Right kidney (tissue), 1 donor: ENCODE measurements at regions not wholly inside any gene's neighbourhood (a gene's known extent, or its start where the extent isn't known, plus 50 kb on each side); places are given as distances from the start of the nearest gene placed in this dataset.
A peak's percentile ranks its signal among the peaks of the same experiment; 100 is the strongest.

Experiments used
- DNase-seq: peaks from one replicate; pipeline ENCODE4 v3.0.0-alpha.2; 2016

DNA sequence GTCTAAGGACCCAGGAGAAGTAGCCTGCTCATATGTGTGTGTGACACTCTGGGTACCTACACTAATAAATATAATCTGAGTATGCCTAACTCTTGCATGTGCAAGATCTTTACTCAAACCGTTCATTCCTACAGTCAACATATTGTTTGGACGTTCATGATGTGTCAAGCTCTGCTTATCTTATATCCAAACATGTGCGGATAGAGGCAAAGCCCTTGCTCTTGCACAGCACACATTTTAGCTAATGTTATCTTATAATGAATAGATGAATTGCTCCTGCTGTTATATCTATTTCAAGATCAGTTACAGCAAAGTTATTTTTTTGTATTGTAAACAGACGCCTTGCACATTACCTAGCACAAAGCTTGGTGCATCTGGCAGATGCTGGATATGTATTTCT, 228.4 kb upstream of the FLRT2 start:
- DNase-seq, result no peak

DNA sequence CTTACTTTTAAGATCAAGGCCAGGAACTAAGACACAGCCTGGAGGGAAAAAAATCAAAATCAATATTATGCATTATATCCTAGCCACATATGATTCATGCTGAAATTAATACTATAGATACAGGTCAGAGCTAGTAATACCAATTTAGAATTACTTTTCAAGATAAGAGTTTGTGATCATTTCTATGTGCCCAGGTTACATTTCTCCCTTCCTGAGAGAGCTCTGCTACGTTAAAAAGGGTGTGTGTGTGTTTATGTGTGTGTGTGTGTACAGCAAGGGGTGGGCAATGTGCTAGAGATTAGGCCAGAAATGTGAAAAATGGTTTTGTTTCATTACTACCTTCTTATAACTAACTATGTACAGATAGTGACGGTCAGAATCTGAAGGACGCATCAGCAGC, 223.9 kb upstream of the FLRT2 start:
- DNase-seq, result no peak

DNA sequence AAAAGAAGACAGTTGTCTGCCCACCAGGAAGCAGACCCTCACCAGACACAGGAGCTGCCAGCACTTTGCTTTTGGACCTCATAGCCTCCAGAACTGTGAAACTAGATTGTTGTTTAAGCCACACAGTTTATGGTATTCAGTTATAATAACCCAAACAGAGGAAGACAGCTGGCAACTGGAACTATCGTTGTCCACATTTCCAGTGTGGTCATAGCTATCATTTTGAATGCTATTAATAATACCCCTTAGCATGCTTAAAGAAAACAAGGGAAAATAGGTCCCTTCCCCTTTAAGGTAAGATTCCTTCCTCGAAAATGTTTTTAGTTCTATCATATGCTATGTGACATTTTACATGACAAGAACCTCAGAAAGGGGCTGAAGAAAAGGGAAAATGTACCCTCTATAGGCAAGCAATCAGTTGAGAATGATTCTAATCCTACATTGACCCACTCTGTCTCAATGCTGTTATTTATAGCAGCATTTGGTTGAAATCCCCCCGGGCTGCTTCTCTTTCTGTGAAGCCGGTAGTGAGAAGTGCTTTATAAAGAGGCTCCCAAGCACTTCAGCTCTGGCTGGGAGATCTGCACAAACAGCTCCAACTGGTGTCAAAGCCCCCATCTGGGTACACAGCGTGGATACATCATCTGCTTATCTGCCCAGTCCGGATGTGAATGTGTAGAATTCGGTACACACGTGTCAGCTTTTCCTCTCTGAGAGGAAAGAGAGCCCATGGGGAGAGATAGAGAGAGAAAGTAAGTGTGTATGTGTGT, 221.2 kb upstream of the FLRT2 start:
- DNase-seq, result no peak

DNA sequence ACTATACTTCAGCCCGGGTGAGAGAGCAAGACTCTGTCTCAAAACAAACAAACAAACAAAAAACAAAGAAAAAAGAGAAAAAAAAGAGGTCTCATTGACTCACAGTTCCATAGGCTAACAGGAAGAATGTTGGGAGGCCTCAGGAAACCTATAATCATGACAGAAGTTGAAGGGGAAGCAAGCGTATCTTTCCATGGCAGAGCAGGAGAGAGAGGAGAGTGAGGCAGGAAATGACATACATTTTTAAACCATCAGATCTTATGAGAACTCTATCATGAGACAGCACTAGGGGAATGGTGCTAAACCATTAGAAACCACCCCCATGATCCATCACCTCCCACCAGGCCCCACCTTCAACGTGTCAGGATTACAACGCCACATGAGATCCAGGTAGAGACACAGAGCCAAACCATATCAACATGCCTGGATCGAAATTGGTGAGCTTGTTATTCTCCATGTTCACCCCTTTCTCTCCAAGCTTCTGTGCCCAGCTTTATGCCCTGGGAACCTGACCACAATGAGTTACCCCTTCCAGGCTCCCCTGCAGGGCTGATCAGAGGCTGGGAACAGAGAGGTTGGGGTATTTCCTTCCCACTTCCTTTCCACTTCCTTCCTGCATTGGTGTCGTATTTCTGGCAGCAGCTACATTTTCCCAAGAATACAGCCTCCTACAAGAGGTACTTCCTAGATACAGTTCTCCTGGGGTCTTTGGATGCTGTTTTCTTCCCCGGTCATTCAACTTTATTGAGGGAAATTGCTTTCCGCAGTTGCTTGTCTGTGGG, 219.3 kb upstream of the FLRT2 start:
- no peak for DNase-seq

DNA sequence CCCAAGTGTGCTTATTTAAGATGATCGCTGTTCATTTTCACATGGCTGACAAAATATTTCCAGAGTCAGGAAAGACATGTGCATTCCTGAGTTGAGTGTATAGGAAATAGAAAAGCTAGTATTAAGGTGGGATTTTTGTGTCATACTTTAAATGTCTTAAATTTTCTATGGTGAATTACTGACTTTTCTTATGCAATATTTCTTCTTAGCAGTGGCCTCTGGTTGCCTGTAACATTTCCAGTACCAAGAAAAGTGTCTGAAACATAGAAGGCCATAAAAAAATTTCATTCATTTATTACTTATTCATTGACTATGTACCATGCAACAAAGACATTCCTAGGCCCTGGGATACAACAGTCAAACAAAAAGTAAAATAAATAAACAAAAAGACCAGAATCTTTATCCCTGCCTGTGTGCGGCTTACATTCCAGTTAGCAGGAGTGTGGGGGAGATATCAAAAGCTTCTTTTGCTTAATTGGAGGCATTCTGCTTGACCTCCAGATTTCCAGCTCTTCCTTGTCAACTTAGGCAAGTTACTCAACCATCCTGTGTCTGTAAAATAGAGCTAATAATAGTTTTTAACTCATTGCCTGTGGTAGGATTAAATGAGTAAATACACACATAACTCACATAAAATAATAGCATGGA, 216.3 kb upstream of the FLRT2 start:
- DNase-seq, result no peak

DNA sequence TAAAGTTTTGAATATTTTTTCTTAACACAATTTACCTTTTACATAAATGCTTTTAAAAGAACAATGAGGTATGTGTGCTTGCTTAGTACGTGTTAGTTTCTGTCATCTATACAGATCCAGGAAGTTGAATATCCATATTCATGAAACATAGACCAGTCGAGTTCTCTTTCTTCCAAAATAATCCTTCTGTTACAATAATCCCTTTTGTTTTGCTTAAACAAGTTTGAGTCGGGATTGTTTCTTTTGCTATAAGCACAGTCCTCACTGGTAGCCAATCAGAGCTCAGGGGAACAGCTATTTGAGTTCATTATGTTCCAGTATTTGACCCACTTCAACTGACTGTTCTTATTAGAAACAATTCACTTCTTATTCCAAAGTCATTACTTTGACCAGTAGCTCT, 214.7 kb upstream of the FLRT2 start:
- no peak for DNase-seq

DNA sequence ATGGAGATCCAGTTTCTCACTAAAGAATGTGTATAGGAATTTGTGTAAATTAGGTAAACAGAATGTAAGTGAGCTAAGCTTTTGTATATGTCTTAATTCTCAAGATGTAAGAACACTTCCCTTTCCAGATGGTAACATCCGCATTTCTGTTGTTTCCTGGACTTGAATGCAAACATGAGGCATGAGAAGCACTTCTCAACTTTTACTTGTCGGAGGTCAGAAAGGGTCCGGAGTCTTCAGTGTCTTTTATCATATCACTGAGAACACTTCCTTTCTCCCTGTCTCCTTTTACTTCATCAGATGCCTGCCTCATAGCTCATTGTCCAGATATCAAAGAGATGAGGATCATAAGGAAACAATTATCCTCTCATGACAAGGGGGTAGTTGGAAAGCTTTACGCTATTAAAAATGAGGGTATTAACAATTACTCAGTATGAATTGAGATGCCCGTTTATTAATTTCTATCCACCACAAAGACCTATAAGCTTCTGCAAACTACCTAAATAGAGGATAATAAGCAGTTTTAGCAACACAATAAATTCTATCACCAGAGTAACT, 214.1 kb upstream of the FLRT2 start:
- no peak for DNase-seq

DNA sequence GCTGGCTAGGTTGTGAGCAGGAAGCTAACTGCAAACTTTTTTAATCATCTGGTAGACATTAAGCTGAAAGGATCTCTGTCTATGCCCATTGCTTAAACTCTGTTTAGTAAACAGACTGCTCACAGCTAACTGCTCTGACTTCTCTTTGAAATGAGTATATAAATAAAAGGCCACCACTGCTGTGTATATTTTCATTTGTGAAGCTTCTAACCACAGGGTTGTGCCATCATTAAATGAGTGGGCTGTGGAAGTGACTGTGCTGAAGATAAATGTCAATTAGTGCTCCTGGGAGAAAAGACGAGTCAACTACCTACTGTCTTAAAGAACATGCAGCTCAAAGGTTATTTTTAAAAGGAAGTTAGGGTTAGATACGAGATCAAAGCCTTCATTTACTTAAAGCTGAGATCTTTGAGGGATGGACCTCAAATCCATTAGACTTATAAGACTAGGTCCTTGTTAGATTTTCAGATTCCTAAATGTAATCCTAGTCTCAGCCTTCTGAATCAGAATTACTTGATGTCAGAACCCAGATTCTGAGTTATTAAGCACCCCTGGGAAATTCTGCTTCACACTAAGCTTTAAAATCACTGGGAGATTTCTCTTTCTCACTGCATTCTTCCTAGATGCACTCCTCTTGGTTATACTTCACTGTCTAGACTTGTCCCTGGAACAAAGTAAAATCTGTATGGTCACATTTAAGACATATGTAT, 213.1 kb upstream of the FLRT2 start:
- DNase-seq, result no peak

DNA sequence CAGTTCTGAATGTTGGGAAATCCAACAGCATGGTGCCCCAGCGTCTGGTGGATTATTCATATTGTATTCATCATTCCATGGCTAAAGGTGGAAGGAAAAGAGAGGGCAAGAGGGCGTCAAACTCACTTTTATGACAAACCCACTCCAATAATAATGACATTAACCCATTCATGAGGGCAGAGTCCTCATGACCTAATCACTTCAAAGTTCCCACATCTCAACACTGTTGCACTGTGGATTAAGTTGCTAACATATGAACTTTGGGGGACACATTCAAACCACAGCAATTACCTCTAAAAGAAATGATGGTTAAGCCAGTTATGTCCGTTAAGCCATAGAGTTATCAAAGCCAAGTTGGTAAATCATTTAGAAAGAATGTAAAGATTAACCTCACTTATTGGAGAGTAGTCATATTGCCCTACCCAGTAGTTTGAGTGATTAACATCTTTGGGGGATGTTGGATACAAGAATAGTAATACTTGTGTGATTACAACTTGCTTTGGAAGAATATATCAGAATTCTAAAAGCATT, 212.4 kb upstream of the FLRT2 start:
- DNase-seq, result no peak

DNA sequence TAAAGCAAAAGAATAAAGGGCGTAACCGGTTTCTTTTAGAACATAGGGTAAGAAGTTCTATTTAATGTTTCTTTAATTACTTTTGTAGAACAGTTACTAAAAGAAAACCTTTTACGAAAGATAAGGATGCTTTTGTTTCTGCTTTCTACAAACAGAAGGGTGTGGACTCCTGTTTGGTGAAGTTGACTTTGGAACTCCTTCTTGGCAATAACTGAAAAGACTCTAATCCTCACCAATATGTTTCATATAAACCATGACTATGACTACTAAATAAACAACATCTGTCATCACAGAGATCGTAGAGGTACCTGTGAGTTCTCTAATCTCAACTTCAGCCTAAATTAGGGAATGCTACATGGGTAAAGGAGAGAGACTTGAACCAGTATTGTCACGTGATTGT, 210.8 kb upstream of the FLRT2 start:
- DNase-seq, result no peak

DNA sequence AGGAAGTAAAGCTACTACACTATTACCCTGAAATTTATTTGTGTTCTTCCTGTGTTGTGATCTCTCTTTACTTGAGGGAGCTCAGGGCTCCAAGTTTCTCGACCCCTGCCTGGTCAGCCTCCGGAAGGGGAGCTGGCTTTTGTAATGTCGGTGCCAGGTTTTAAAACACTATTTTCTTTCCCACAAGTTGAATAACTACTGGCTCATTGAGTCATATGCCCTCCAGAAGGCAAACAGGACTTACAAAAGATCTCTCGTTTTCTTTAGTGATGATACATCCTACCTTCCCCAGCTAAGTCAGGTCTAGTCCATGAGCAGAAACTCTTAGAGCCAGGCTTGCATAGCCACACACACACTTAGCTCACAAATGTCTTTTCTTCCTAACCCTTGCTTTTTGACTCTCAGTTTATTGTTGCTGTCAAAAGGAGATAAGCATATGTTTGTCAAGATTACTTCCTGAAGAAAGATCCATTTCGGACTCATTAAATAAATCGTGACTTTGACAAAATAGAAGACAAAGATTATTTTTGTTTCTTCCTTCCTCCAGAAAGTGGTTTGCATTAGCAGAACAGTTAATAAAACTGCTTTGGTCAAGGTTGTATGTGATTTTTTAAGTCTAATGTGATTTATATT, 209.8 kb upstream of the FLRT2 start:
- DNase-seq, result peak; percentile 9

DNA sequence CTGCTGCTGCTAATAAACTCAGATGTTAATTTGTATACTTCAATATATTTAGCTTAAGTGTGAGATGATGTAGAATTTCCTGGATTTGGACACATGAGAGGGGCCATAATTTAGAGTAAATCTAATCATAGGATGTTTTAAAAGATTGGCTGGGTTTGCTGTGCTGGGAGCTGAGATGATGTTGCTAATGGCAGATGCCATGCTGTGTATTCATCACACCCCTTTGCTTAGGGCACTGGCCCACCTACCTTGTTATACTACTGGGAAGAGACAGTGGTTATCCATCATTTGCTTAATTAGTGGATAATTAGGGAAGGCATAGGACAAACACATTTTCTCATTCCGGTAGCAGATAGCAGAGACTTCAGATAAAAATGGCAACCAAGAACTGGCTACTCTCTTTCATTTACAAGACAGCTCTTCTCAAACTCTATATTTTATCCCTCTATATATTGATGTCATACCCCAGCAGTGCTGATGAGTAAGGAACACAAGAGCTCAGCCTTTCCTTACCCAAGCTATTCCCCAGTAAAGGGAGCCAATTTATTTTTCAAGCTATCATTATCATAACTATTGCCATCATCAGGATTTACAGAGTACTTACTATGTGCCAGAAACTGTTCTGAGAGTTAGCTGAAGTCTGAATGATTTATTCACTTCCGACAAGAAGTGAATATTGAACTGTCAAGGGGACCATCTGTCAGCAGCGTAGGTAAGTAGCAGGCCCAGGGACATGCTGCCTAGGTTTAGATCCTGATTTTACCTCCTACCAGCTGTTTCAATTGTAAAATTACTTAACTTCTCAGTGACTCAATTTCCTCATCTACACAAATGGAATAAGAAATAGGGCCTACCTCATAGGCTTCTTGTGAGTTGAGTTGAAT, 204.6 kb upstream of the FLRT2 start:
- DNase-seq, result no peak

DNA sequence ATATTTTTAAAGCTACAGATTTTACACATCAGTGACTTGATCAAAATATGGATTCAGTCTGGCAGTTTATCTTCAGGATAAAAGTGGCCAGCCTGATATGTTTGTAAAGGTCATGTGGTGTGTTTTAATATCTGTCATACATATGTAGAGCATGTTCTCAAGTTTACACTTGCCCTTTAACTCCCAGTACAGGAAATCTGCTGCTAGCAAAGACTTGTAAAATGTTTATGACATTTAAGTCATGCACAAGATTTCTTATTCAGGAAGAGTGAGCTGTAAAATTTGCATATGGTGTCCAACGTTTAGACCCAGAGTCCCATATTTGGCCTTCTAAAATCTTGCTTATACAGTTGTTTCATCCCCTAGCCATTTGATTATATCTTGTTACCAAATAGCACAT, 197.5 kb upstream of the FLRT2 start:
- DNase-seq, result no peak

DNA sequence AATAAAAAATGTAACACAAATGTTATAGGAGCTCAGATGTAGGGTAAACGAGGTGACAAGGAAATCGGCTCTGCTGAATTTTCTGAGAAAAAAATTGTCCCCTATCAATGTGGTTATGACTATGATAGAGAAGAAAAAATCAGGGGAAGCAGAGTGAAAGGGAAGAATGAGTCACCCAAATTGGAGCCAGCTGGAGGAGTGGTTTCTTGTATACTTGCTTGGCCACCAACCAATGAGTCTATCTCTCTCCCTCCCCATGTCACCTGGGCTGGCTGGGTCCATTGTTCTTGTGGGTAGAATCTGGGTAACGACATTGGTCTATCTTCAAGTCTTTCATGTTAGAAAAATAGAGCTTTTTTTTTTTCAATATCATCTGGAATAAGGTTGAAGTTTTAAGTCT, 196.6 kb upstream of the FLRT2 start:
- no peak for DNase-seq

DNA sequence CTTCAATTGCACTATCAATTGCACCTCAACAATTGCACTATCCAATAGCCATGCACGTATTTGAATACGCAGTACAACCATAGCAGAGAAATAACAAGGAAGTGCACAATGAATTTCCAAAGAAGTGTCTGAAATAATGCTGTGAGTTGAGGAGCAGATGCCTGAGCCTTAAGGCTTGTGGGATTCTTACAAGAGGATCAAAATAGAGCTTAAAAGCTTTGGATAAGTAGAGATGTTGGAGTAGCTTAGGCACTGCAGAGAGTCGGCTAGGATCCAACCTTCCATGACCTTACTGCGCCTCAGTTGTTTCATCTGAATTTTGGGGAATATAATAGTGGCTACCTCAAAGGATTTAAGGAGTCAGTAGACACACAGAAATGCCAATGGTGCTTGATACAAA, 196.1 kb upstream of the FLRT2 start:
- no peak for DNase-seq

DNA sequence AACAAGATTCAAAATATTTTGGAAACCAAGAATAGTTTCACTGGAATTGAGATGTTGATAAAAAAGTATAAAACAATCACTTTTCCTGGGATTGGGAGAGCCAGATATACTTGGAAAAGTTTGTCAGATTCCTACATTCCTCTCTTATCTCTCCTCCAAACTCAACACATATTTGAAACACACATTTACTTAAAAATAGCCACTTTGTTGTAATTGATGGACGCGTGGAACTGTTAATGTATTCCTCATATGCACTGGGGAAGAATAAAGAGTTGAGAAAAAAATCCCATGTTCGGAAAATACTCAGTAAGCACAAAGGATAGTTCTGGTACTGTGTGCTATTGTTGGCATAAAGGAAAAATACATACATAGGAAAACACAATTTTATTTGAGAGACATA, 195.6 kb upstream of the FLRT2 start:
- DNase-seq, result no peak

DNA sequence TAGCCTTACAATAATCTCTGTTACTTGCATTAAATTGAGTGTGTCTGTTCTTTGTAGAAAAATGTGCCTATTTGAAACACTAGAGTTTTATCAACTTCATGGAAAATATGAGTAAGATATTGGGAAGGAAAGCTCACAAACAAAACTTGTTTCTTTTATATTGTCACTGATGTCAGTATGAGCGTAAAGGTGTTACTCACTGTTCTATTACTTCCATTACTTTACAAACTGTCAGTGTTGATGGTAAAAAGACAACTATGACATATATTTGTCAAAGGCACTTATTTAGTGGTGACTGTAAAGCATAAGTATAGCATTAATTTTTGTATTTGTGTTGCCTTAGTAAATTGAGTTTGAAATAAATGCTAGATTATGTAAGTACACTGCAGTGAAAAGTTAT, 193.7 kb upstream of the FLRT2 start:
- DNase-seq, result no peak

DNA sequence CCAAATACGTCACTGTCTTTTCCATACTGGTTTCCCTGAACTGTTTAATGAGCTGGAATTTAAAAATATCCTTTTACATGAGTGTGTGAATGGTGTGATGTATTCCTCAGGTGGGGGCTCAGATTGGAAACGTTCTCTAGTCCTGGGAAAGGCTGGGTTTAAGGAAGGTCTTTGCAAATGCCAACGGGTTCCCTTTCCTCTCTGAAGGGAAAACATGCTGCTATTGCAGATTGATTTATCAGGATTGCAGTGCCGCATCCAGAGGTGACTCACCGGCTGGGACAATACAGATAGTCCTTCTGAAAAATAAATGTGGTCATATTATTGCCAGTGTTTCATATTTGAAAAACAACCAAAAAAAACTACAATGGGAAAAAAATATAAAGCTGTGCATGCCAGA, 193.1 kb upstream of the FLRT2 start:
- DNase-seq, result no peak

DNA sequence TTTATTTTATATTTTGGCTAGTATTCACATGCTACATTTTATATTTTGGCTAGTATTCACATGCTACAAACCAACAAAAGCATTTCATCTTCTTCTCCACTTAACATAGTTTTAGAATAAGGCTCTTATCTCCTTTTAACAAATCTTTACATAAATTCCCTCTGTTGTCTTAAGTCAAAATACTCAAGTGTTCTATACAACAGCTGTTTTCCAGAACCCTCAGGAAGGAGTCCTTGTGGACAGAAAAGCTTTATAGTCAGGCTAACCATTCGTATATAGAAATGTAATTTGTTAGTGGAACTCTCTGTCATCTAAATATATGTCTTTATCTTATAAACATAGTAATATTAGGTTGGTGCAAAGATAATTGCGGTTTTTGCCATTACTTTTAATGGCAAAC, 191.0 kb upstream of the FLRT2 start:
- DNase-seq, result no peak

DNA sequence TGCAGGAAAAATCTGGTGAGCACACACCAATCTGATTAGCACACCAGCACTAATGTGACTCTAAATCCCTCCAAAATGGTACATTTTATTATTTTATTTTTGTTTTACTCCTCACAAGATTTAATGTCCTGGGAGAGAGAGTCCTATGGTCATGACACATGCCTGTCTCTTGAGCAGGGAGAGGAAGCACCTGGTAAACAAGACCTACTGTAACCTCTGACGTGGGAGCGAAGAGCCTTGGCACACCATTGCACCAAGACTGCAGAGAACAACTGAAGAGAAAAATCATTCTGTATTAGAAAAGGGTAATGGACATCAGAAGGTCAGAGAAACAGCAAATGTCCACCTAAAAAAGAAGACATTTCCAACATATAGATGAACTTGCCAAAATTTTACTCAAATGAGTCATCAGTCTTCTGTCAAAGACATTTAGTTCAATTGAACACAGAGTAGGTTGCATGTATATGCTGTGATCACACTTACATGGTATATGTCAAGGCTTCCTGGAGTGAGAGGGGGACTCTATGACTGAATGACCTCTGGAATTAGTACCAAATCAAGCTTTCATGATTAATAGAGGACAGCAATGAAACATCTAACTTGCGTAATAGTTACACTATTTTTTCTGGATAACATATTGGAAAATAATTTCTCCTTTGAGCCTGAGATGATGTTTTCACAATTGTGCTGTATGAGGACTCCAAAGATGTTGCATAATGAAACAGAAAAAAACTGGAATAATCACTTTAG, 186.9 kb upstream of the FLRT2 start:
- DNase-seq, result no peak
